Heart right ventricle (tissue), 16 donors: ENCODE measurements at regions not wholly inside any gene's neighbourhood (a gene's known extent, or its start where the extent isn't known, plus 50 kb on each side); places are given as distances from the start of the nearest gene placed in this dataset.

Experiments
- ATAC-seq, 8 donors: fragments of 200-7000 bp; cut with Tn5 transposase; one replicate each; pipeline ENCODE4 v1.9.1; 2020; ENCODE audit warnings: mild to moderate bottlenecking in 8 of 8, moderate library complexity in 8 of 8, moderate number of reproducible peaks in 1 of 8
- DNase-seq, 2 donors: peaks; one replicate each; pipeline ENCODE4 v3.0.0-alpha.2; 2020
- H3K27ac ChIP-seq, 10 donors: fragments of 200-600 bp; sonication (generic) in 2 of 10; one replicate each; pipeline versions ENCODE4 v1.5.0 to v1.8.0; 2020 to 2022; ENCODE audit warnings: mild to moderate bottlenecking in 3 of 10
- H3K27me3 ChIP-seq, 7 donors: fragments of 200-600 bp; one replicate each; pipeline ENCODE4 v1.8.0; 2021 to 2022; ENCODE audit warnings: mild to moderate bottlenecking in 2 of 7
- H3K36me3 ChIP-seq, 9 donors: fragments of 200-600 bp; sonication (generic) in 1 of 9; one replicate each; pipeline versions ENCODE4 v1.5.0 to v1.8.0; 2020 to 2022; ENCODE audit warnings: mild to moderate bottlenecking in 2 of 9
- H3K4me1 ChIP-seq, 9 donors: fragments of 200-600 bp; sonication (generic) in 1 of 9; one replicate each; pipeline versions ENCODE4 v1.5.0 to v1.8.0; 2020 to 2022; ENCODE audit warnings: mild to moderate bottlenecking in 4 of 9
- H3K4me3 ChIP-seq, 10 donors: fragments of 200-600 bp; sonication (generic) in 2 of 10; one replicate each; pipeline versions ENCODE4 v1.5.0 to v1.8.0; 2020 to 2022; ENCODE audit warnings: mild to moderate bottlenecking in 7 of 10, moderate library complexity in 2 of 10
- H3K9me3 ChIP-seq, 11 donors: fragments of 200-600 bp in 10 of 11; sonication (generic) in 2 of 11; one replicate each; pipeline versions ENCODE4 v1.5.0 to v1.8.0; 2013 to 2022; ENCODE audit warnings: mild to moderate bottlenecking in 2 of 11, control low read depth in 1 of 11, moderate library complexity in 1 of 11
- WGBS, 2 donors: extraction: QIAGEN DNeasy Blood & Tissue Kit; methylation state at CpG; one replicate each; pipeline ENCODE4 v1.1.7; 2013; ENCODE audit warnings: inconsistent platforms in 1 of 2; 5-methylcytosine and 5-hydroxymethylcytosine counted together
- intact Hi-C, 10 donors: fragments of 100-400 bp; cut with DNase I; formaldehyde crosslinking; loops; one replicate each; pipeline versions ENCODE4 v1.11.1 to v1.14.2; 2022
- TF ChIP-seq, protein P1 (sequence below), 9 donors: fragments of 200-600 bp; sonication (generic) in 2 of 9; IDR thresholded peaks; one replicate each; pipeline versions ENCODE4 v1.5.0 to v1.8.0; 2021 to 2022; ENCODE audit warnings: antibody characterized with exemption in 9 of 9, mild to moderate bottlenecking in 5 of 9, moderate library complexity in 1 of 9
- donor health status: Arrhythmogenic right ventricular cardiomyopathy.
- donor health status: ischemic (EF 13 %, LVEDD 7.1; RV severe dilation, severe dysfunction).
- donor health status: healthy with polysubstance abuse.
- donor health status: DM: no; HTN: yes; CAD: no.
- donor health status: DM: no; HTN: no; CAD: no.
- donor health status: ischemic (EF 25% LVEDD 6.9; RV normal size, moderate dysfunction).
- donor health status: ischemic (EF 25% LVEDD 5.7; RV mildly dilated, moderate dysfunction).
- donor health status: healthy.
- donor health status: DM: yes; HTN: yes; CAD: no.
- donor health status: Ischemic cardiomyopathy.
- donor health status: ischemic (EF 35%, LVEDD 5.7; RV mildly dilated, moderate dysfunction).
- donor health status: nonischemic (EF 11% LVEDD 7.7; RV severe dilation, severe dysfunction).
- donor health status: DM: yes; HTN: yes; CAD: no.
- donor health status: PGD.
- donor health status: ischemic (EF 29% LVEDD 5.4; RV normal size, mild dysfunction).
- donor health status: nonischemic (EF 23%, LVEDD 6.1; RV moderate dilation, normal function).

DNA sequence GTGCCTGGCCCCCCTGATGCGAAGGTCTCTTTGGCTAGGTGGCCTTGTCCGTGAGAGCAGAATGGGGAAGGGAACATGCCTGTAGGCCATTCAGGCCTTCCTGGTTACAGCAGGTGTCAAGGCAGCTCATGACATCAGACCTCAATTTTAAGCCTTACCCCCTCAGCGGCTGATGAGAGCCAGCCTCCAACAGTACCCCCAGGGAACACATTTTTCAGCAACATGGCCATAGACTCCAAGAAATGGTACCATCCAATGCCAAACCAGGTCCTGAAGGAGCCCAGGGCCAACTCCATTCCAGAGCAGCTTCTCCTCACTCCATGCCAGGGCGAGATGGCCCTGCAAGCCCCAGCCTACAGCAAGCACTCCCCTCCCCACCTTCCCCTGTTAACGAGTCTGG, 199.2 kb downstream of the SMAD2 start:
- Histone ChIP-seq H3K9me3 (no peaks in the 10 kb centered on the region), H3K27me3 (peaks cover 0 to 72% (median 51%) of the 10 kb centered on the region in 7 donors), H3K36me3 (no peaks in the 10 kb centered on the region), H3K4me1 (no peaks in the 10 kb centered on the region), H3K4me3 (no peak overlapping the region), H3K27ac (no peak overlapping the region)
- TF ChIP-seq, protein P1, sequence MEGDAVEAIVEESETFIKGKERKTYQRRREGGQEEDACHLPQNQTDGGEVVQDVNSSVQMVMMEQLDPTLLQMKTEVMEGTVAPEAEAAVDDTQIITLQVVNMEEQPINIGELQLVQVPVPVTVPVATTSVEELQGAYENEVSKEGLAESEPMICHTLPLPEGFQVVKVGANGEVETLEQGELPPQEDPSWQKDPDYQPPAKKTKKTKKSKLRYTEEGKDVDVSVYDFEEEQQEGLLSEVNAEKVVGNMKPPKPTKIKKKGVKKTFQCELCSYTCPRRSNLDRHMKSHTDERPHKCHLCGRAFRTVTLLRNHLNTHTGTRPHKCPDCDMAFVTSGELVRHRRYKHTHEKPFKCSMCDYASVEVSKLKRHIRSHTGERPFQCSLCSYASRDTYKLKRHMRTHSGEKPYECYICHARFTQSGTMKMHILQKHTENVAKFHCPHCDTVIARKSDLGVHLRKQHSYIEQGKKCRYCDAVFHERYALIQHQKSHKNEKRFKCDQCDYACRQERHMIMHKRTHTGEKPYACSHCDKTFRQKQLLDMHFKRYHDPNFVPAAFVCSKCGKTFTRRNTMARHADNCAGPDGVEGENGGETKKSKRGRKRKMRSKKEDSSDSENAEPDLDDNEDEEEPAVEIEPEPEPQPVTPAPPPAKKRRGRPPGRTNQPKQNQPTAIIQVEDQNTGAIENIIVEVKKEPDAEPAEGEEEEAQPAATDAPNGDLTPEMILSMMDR (IDR thresholded peaks at IDR 0.05) = no peak
- intact Hi-C loops = no loop called here
- ATAC-seq = no peak
- DNase-seq = no peak
- WGBS, 2 donors = 63 to 74% methylated on average over 5 of the region's 5 CpGs

DNA sequence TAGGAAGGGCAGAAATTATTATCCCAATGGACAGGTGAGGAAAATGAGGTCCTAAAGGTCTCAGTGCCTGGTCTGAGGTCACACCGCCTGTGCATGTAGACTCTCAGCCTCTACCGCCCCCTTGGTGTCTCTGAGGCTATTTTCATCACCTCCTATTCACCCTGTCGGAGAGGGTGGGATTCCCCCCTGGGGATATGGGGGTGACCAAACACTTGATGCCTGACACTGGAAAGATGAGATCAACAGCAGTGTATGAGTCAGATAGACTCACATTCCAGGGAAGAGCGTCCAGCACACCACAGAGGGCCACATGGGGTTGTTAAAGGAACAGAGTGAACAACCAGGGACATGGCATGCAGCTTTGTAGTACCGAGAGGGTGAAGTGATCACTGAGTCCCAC, 199.7 kb downstream of the SMAD2 start:
- ATAC-seq = no peak
- no peaks in the 10 kb centered on the region for H3K36me3 ChIP-seq
- intact Hi-C loops = no loop called here
- 48 to 57% methylated on average over 5 of the region's 5 CpGs for WGBS, 2 donors
- H3K4me3 ChIP-seq = no peak overlapping the region
- no peak for DNase-seq
- H3K27ac ChIP-seq = no peak overlapping the region
- no peaks in the 10 kb centered on the region for H3K9me3 ChIP-seq
- TF ChIP-seq, protein P1 (IDR thresholded peaks at IDR 0.05) = no peak
- no peaks in the 10 kb centered on the region for H3K4me1 ChIP-seq
- H3K27me3 ChIP-seq = peaks cover 0 to 72% (median 51%) of the 10 kb centered on the region in 7 donors

GRCh38 chr18:47729356-47729755, 201.1 kb downstream of the SMAD2 start:
- TF ChIP-seq, protein P1 (IDR thresholded peaks at IDR 0.05) = no peak
- intact Hi-C loops = no loop called here
- WGBS, 2 donors = 83 to 88% methylated on average over 6 of the region's 6 CpGs
- Histone ChIP-seq H3K27ac (no peak overlapping the region), H3K4me1 (no peaks in the 10 kb centered on the region), H3K27me3 (peaks cover 0 to 75% (median 43%) of the 10 kb centered on the region in 7 donors), H3K9me3 (no peaks in the 10 kb centered on the region), H3K4me3 (no peak overlapping the region), H3K36me3 (no peaks in the 10 kb centered on the region)
- DNase-seq = no peak
- no peak for ATAC-seq

GRCh38 chr18:47728921-47729320, 201.5 kb downstream of the SMAD2 start:
- H3K36me3 ChIP-seq = no peaks in the 10 kb centered on the region
- intact Hi-C loops = no loop called here
- no peak overlapping the region for H3K4me3 ChIP-seq
- H3K9me3 ChIP-seq = no peaks in the 10 kb centered on the region
- TF ChIP-seq, protein P1 (IDR thresholded peaks at IDR 0.05) = no peak
- no peak for DNase-seq
- H3K27me3 ChIP-seq = peaks cover 0 to 72% (median 38%) of the 10 kb centered on the region in 7 donors
- ATAC-seq = no peak
- no peak overlapping the region for H3K27ac ChIP-seq
- 88 to 93% methylated on average over 2 of the region's 2 CpGs for WGBS, 2 donors
- H3K4me1 ChIP-seq = no peaks in the 10 kb centered on the region
